Activated T-cell treated with anti-CD3 and anti-CD28 coated beads, Interleukin-2, amount 50 U/mL, for 72 hours (primary cell): ENCODE measurements at regions not wholly inside any gene's neighbourhood (a gene's known extent, or its start where the extent isn't known, plus 50 kb on each side); places are given as distances from the start of the nearest gene placed in this dataset.
"Not testable (repeated sequence)": the region's sequence is repeated elsewhere in the genome, so short reads cannot be mapped to it uniquely, and the experiment has no call there.

ENCODE experiments used
- ATAC-seq, 2 donors: fragments of 150-1000 bp; cut with Tn5 transposase; replicated peaks in 1 of 2; 2 replicates each; pipeline ENCODE4 v1.10.0; 2021; ENCODE audit warnings: moderate library complexity in 2 of 2, mild to moderate bottlenecking in 1 of 2
- DNase-seq, 2 donors: peaks; one replicate each; pipeline ENCODE4 v3.0.0; 2021 to 2022; ENCODE audit warnings: mixed read lengths in 1 of 2
- H3K27ac Mint-ChIP-seq: one replicate; pipeline ENCODE4 v1.8.0; 2022; ENCODE audit warnings: mild to moderate bottlenecking, moderate library complexity, mixed read lengths
- H3K27me3 Mint-ChIP-seq: one replicate; pipeline ENCODE4 v1.8.0; 2022; ENCODE audit warnings: low read depth, mixed read lengths
- H3K36me3 Mint-ChIP-seq, 2 donors: one replicate each; pipeline ENCODE4 v1.8.0; 2022; ENCODE audit warnings: mixed read lengths in 2 of 2, mild to moderate bottlenecking in 1 of 2; ENCODE audit not compliant: insufficient read depth in 2 of 2
- H3K4me1 Mint-ChIP-seq: one replicate; pipeline ENCODE4 v1.8.0; 2022; ENCODE audit warnings: low read depth, mixed read lengths
- H3K4me3 Mint-ChIP-seq, 2 donors: one replicate each; pipeline ENCODE4 v1.8.0; 2022; ENCODE audit warnings: mild to moderate bottlenecking in 2 of 2, mixed read lengths in 2 of 2, moderate library complexity in 2 of 2
- H3K9me3 Mint-ChIP-seq, 2 donors: one replicate each; pipeline ENCODE4 v1.8.0; 2022; ENCODE audit warnings: mixed read lengths in 2 of 2

GRCh38 chr10:28906011-28906411, 228.7 kb downstream of the BAMBI start:
- Mint-ChIP-seq H3K27ac (no peak overlapping the region), H3K4me3 (no peak overlapping the region), H3K9me3 (no peaks in the 10 kb centered on the region), H3K4me1 (no peaks in the 10 kb centered on the region), H3K36me3 (no peaks in the 10 kb centered on the region), H3K27me3 (no peaks in the 10 kb centered on the region)
- ATAC-seq (no peak), DNase-seq (no peak)

- H3K27ac Mint-ChIP-seq = no peak overlapping the region
- no peaks in the 10 kb centered on the region for H3K9me3 Mint-ChIP-seq
These were observed 229.1 kb downstream of the BAMBI start for GRCh38 chr10:28906415-28906814.

GRCh38 chr10:28906934-28907333, 229.6 kb downstream of the BAMBI start:
- Mint-ChIP-seq H3K27me3 (no peaks in the 10 kb centered on the region), H3K4me1 (no peaks in the 10 kb centered on the region), H3K27ac (no peak overlapping the region), H3K9me3 (no peaks in the 10 kb centered on the region), H3K36me3 (no peaks in the 10 kb centered on the region), H3K4me3 (no peak overlapping the region)
- no peak for ATAC-seq
- DNase-seq = no peak

More at GRCh38 chr10:28906415-28906814, 229.1 kb downstream of the BAMBI start:
- DNase-seq = no peak
- ATAC-seq = no peak
- H3K36me3 Mint-ChIP-seq = no peaks in the 10 kb centered on the region
- no peaks in the 10 kb centered on the region for H3K4me1 Mint-ChIP-seq
- H3K27me3 Mint-ChIP-seq = no peaks in the 10 kb centered on the region
- H3K4me3 Mint-ChIP-seq = no peak overlapping the region

- no peaks in the 10 kb centered on the region for H3K36me3 Mint-ChIP-seq
- H3K4me3 Mint-ChIP-seq = no peak overlapping the region
- no peaks in the 10 kb centered on the region for H3K27me3 Mint-ChIP-seq
- ATAC-seq = no peak
- no peaks in the 10 kb centered on the region for H3K4me1 Mint-ChIP-seq
- H3K27ac Mint-ChIP-seq = no peak overlapping the region
- H3K9me3 Mint-ChIP-seq = no peaks in the 10 kb centered on the region
- DNase-seq = no peak
These were observed 232.6 kb downstream of the BAMBI start for GRCh38 chr10:28909875-28910274.

- Mint-ChIP-seq H3K27ac (no peak overlapping the region), H3K4me3 (no peak overlapping the region), H3K27me3 (no peaks in the 10 kb centered on the region), H3K36me3 (no peaks in the 10 kb centered on the region), H3K4me1 (no peaks in the 10 kb centered on the region), H3K9me3 (no peaks in the 10 kb centered on the region)
- ATAC-seq = no peak
- DNase-seq = no peak
These were observed 233.6 kb downstream of the BAMBI start for GRCh38 chr10:28910956-28911355.

- not testable (repeated sequence) for DNase-seq, H3K36me3 Mint-ChIP-seq, H3K27ac Mint-ChIP-seq, ATAC-seq, H3K4me1 Mint-ChIP-seq, H3K4me3 Mint-ChIP-seq, H3K27me3 Mint-ChIP-seq, H3K9me3 Mint-ChIP-seq
These were observed 234.2 kb downstream of the BAMBI start for GRCh38 chr10:28911511-28911910.

- peaks cover 0 to under 1% of the 10 kb centered on the region in 2 donors for H3K9me3 Mint-ChIP-seq
- no peak overlapping the region for H3K4me3 Mint-ChIP-seq
- H3K4me1 Mint-ChIP-seq = no peaks in the 10 kb centered on the region
- DNase-seq (no peak), ATAC-seq (no peak)
- no peaks in the 10 kb centered on the region for H3K36me3 Mint-ChIP-seq
- no peak overlapping the region for H3K27ac Mint-ChIP-seq
- H3K27me3 Mint-ChIP-seq = no peaks in the 10 kb centered on the region
These were observed 234.9 kb downstream of the BAMBI start for GRCh38 chr10:28912017-28912783.

- no peak overlapping the region for H3K4me3 Mint-ChIP-seq
- H3K4me1 Mint-ChIP-seq = no peaks in the 10 kb centered on the region
- no peak overlapping the region for H3K27ac Mint-ChIP-seq
- ATAC-seq = no peak
- DNase-seq = no peak
- peaks cover 0 to 2% of the 10 kb centered on the region in 2 donors for H3K9me3 Mint-ChIP-seq
- no peaks in the 10 kb centered on the region for H3K36me3 Mint-ChIP-seq
- H3K27me3 Mint-ChIP-seq = no peaks in the 10 kb centered on the region
These were observed 236.3 kb downstream of the BAMBI start for GRCh38 chr10:28913436-28914237.

GRCh38 chr10:28914701-28915100, 237.4 kb downstream of the BAMBI start:
- no peaks in the 10 kb centered on the region for H3K36me3 Mint-ChIP-seq
- no peaks in the 10 kb centered on the region for H3K27me3 Mint-ChIP-seq
- no peaks in the 10 kb centered on the region for H3K4me1 Mint-ChIP-seq
- H3K27ac Mint-ChIP-seq = no peak overlapping the region
- H3K4me3 Mint-ChIP-seq = no peak overlapping the region
- H3K9me3 Mint-ChIP-seq = peaks cover 0 to 2% of the 10 kb centered on the region in 2 donors
- ATAC-seq = no peak
- no peak for DNase-seq

- Mint-ChIP-seq H3K27me3 (no peaks in the 10 kb centered on the region), H3K27ac (no peak overlapping the region), H3K9me3 (peaks cover 0 to 2% of the 10 kb centered on the region in 2 donors), H3K4me3 (no peak overlapping the region), H3K36me3 (no peaks in the 10 kb centered on the region), H3K4me1 (no peaks in the 10 kb centered on the region)
- ATAC-seq = no peak
- no peak for DNase-seq
These were observed 238.8 kb downstream of the BAMBI start for GRCh38 chr10:28915989-28916588.

- no peak for DNase-seq
- Mint-ChIP-seq H3K4me1 (no peaks in the 10 kb centered on the region), H3K36me3 (no peaks in the 10 kb centered on the region), H3K9me3 (peaks cover 0 to 2% of the 10 kb centered on the region in 2 donors), H3K27me3 (peaks cover 3% of the 10 kb centered on the region), H3K27ac (no peak overlapping the region), H3K4me3 (no peak overlapping the region)
- ATAC-seq = no peak
These were observed 242.8 kb downstream of the BAMBI start for GRCh38 chr10:28920091-28920490.

GRCh38 chr10:28922127-28922526, 244.8 kb downstream of the BAMBI start:
- Mint-ChIP-seq H3K27ac (no peak overlapping the region), H3K4me1 (no peaks in the 10 kb centered on the region), H3K9me3 (peaks cover 0 to 2% of the 10 kb centered on the region in 2 donors), H3K4me3 (no peak overlapping the region), H3K36me3 (no peaks in the 10 kb centered on the region), H3K27me3 (peaks cover 13% of the 10 kb centered on the region)
- no peak for DNase-seq
- no peak for ATAC-seq

GRCh38 chr10:28922861-28923260, 245.5 kb downstream of the BAMBI start:
- no peak for DNase-seq
- H3K4me1 Mint-ChIP-seq = no peaks in the 10 kb centered on the region
- no peaks in the 10 kb centered on the region for H3K9me3 Mint-ChIP-seq
- no peak for ATAC-seq
- H3K4me3 Mint-ChIP-seq = no peak overlapping the region
- no peak overlapping the region for H3K27ac Mint-ChIP-seq
- H3K36me3 Mint-ChIP-seq = no peaks in the 10 kb centered on the region
- H3K27me3 Mint-ChIP-seq = peaks cover 16% of the 10 kb centered on the region
